HG03060 (cell line): ENCODE measurements at regions not wholly inside any gene's neighbourhood (a gene's known extent, or its start where the extent isn't known, plus 50 kb on each side); places are given as distances from the start of the nearest gene placed in this dataset.
"Not testable (repeated sequence)": the region's sequence is repeated elsewhere in the genome, so short reads cannot be mapped to it uniquely, and the experiment has no call there.

ENCODE experiments used
- ATAC-seq: cut with Tn5 transposase; IDR thresholded peaks from one replicate; pipeline ENCODE4 v1.9.1; 2021; ENCODE audit warnings: low read depth, moderate number of reproducible peaks; ENCODE audit not compliant: unreplicated experiment

DNA sequence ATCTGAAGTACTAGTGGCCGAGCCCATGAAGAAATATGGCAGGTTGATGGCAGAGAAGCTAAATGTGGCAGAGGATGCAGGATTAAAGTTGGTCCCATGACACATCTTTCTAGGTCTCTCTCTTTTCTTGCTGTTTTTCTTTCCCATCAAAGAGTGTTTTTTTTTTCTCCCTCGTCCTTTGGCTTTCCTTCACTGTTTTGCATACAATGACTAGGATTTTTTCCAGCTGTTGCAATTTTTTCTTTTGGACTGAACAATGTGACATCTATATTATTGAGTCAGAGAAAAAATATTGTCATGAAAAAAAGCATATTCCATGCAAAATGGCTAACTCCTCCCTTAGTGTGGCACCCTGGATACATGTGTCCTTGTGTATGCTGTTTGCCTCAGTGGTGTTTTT lies 939.5 kb upstream of the FANCL start:
- ATAC-seq, result no peak

DNA sequence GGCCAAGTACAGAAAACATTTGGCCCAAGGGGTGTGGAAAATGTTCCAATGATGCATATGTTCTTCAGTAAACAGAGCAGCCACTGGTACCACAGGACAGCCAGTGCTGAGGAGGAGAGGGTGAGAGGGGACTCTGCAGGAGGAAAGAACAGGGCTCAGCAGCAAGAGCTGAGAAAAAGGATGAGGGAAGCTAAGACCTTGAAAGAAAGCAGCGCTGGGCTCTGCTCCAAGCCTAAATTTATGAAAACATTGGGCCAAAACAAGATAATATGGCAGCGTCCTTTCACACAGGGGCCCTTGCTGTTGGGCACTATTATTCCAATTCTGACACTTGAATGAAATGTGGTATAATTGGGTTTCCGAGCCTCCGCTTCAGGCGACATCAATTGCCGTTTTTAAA lies 939.0 kb upstream of the FANCL start:
- ATAC-seq, result no peak

DNA sequence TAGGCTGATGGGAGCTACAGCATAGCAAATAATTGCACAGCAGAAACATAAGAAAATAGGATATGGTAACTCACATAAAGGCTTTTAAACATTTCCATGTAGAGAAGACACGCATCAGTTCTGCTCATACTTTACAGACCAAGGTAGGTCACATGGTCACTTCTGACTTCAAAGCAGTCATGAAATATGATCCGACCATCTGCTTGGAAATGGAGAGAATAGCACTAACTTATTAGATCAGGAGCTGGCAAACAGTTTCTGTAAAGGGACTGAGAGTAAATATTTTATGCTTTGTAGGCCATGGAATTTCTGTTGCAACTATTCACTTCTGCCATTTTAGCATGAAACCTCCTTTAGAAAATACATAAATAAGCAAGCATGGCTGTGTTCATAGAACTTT lies 936.6 kb upstream of the FANCL start:
- ATAC-seq, result no peak

GRCh38 chr2:59176737-59177136 lies 935.6 kb upstream of the FANCL start:
- no peak for ATAC-seq

GRCh38 chr2:59174536-59175243 lies 933.6 kb upstream of the FANCL start:
- ATAC-seq, result no peak

GRCh38 chr2:59173325-59173724 lies 932.2 kb upstream of the FANCL start:
- no peak for ATAC-seq

GRCh38 chr2:59171019-59171418 lies 929.9 kb upstream of the FANCL start:
- no peak for ATAC-seq

- no peak for ATAC-seq
Measured at GRCh38 chr2:59168766-59169165, 927.6 kb upstream of the FANCL start.

GRCh38 chr2:59167514-59167913 lies 926.4 kb upstream of the FANCL start:
- ATAC-seq, result no peak

DNA sequence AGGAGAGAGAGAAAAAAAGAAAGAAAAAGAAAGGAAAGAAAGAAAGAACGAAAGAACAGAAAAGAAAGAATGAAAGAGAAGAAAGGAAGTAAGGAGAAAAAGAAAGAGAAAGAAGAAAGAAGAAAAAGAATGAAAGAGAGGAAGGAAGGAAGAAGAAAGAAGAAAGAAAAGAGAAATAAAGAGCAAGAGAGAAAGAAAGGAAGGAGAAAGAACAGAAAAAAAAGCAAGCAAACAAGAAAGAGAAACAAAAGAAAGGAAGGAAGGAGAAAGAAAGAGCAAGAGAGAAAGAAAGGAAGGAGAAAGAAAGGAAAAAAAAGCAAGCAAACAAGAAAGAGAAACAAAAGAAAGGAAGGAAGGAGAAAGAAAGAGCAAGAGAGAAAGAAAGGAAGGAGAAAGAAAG lies 916.8 kb upstream of the FANCL start:
- ATAC-seq, result not testable (repeated sequence)

- ATAC-seq, result no peak
Measured at GRCh38 chr2:59151805-59152204, 910.7 kb upstream of the FANCL start.

- no peak for ATAC-seq
Measured at GRCh38 chr2:59150217-59150849, 909.2 kb upstream of the FANCL start.

DNA sequence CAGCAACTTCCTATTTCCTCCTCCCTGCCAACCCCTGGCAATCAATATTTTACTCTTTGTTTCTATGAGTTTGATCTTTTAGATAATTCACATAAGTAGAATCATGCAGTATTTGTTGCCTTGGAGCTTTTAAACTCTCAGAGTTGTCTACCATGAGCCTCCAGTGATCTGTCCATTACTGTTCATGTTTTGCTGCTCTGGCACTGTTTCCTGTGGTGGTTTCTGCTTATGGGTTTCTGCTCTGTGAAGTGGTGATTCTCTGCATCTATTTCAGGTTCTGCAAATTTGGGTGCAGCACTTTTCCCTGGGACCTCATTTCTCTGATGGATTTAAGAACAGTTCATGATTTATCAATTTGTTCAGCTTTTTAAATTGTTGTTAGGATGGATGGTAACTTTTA lies 908.1 kb upstream of the FANCL start:
- ATAC-seq, result no peak

- no peak for ATAC-seq
Measured at GRCh38 chr2:59112258-59112657, 871.1 kb upstream of the FANCL start.

DNA sequence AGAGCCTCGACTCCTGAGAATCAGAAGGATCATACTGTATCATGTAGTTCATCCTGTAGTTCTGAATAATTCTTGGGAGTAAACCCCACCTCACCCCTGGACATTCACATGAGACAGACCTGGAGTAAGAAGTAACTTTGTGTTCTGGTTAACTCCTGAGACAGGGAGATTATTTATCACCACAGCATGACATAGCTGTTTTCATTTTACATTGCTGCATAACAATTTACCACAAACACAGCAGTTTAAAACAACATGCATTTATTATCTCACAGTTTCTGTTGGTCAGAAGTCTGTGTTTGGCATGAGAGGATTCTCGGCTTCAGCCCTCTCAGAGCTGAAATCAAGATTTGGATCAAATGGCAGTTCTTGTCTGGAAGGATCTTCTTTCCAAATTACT lies 855.8 kb upstream of the FANCL start:
- ATAC-seq, result no peak

GRCh38 chr2:59093571-59093970 lies 852.4 kb upstream of the FANCL start:
- no peak for ATAC-seq

DNA sequence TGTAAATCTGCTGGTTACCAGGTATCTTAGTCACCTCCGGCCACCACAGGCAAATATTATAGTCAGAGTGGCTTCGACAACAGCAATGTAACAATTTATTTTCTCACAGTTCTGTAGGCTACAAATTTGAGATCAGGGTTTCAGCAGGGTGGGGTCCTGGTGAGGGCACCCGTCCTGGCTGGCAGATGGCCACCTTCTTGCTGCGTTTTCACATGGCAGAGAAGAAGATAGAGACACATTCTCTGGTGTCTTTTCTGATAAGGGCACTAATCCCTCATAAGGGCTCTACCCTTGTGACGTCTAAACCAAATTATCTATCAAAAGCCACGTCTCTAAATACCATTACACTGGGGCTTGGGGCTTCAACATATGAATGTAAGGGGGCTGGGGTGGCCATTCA lies 843.2 kb upstream of the FANCL start:
- no peak for ATAC-seq

- ATAC-seq, result no peak
Measured at GRCh38 chr2:59083075-59083828, 842.1 kb upstream of the FANCL start.

DNA sequence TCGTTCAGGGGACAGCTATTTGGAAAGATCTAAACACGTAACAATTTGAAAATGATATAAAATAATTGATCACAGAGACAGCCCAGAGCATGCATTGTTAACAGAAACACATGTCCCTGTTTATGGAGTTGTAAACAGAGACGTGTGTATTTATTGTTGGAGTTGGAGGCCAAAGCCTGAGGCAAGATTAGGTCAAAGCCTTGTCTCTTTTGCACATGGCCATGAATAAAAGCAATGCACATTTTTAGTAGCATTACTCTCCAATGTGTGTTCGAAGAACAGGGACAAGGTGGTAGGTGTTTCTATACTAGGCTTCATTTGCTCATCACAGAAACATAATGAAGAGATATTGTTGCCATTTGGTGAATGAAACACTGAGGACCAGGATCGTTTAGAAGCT lies 841.5 kb upstream of the FANCL start:
- ATAC-seq, result no peak

DNA sequence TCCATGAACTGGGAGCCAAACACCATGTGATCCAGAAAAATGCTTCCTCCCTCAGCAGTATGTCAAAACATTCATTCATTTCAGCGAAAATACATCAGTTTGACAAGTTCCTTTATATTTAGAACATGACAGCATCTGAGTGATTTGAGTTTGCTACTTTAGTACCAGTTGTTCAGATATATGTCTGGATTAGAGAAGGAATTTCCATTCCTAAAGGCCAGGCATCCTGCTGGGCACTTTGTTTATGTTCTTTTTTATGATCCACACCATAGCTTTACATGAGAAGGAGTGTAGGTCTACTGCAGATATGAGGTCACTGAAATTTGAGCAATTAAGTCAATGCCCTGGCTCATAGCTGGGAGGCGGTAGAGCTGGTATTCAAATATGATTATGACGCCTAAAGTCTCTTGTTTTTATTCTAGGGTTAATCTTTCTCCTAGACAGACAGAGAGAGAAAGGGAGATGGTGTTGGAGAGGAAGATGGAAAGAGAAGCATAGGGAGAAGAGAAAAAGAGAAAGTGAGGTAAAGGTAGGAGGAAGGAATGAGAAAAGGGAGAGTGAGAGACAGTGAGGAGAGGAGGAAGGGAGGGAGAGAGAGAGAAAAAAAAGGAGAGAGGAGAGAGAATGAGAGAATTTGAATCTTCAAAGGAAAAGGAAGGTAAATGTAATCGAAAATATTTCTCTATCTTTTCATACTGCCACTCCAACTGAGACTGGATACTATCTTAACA lies 839.5 kb upstream of the FANCL start:
- ATAC-seq, result no peak

DNA sequence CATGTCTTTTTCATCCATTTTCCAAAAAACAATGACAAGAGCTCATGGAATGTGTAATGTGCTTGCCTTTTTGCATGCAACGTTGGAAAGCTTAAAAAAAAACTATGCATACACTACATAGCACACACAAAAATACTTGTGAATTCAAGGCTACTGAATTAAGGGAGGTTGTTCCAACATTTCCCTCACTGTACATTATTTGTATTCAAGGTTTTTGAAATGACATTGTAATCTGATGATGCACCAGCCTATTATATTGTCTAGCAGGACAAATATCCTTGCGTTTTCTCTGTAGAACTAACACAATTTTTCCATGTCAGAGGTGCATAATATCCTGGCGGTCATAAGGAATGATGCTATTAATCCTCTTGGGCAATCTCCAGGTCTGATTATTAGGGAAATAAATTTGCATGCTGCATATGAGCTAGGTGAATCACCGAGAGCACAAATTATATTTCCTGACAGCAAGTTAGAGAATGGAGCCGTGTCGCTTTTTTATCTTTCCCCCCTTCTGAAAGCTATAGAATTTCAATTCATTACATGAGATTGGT lies 836.9 kb upstream of the FANCL start:
- ATAC-seq, result no peak
